ENCODE measurements at regions not wholly inside any gene's neighbourhood (a gene's known extent, or its start where the extent isn't known, plus 50 kb on each side); places are given as distances from the start of the nearest gene placed in this dataset.

GRCh38 chr13:30845297-30846214, 60.5 kb upstream of the MEDAG start:
- DNase-seq = no peak

- DNase-seq = no peak
Observed at GRCh38 chr13:30846311-30846710, 59.8 kb upstream of the MEDAG start.

- DNase-seq = no peak
Observed at GRCh38 chr13:30846866-30847265, 59.2 kb upstream of the MEDAG start.

DNA sequence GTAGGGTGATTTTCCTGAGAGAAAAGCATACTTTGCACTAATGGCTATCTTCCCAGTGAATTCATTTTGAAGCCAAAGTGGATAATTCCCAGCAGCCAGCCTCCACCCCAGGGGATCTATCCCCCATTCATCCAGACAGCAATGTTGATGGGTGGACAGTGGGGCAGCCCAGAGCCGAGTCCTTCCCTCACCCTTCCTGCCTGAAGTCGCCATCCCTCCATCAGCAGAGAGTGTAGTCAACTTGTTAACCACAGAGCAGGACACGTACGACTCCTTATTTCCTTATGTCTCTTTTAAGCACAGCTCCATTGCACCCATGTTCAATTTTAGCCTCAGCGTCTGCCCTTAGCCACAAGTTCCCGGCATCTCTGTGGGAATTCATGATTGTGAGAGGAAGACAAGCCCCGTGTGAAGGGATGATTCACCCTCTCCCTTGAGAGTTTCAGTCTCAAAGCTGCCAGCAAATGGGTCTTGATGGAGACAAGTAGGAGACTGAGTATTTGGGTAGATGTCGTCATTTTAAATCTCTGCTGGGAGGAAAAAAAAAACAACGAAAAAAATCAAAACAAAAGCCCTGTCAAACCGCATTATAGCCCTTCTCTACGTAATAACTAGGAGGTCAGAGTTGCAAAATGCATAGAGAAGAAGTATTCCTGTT, 58.3 kb upstream of the MEDAG start:
- DNase-seq = no peak

DNA sequence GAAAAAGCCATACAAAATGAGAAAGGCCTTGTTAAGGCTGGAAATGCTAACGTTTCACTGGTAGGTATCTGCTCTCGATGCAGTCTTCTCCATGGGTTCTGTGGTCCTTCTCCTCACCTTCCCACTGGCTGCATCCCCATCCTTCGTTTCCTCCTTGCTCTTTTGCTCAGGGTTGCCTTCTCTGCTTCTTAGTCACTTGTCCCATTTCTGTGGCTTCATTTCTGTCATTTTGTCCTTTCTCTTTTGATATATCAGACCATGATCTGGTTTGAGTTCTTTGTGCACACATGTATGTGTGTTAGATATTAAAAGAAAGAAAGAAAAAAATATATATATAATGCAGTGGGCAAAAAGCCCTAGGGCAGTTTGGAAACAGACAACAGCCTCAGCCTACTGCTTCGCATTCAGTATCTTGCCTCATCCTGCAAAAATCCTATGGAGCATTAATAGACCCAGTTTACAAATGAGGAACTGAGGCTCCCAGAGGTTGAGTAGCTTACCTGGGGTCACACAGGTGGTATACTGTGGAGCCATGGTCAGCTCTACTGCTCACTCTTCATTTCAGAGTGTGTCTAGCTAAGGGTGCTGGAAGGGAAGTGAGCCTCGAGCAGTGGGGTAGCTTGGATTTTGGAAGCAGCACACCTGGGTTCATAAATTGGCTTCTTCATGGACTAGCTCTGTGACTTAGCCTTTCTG, 57.6 kb upstream of the MEDAG start:
- no peak for DNase-seq

GRCh38 chr13:30849611-30850010, 56.5 kb upstream of the MEDAG start:
- no peak for DNase-seq

DNA sequence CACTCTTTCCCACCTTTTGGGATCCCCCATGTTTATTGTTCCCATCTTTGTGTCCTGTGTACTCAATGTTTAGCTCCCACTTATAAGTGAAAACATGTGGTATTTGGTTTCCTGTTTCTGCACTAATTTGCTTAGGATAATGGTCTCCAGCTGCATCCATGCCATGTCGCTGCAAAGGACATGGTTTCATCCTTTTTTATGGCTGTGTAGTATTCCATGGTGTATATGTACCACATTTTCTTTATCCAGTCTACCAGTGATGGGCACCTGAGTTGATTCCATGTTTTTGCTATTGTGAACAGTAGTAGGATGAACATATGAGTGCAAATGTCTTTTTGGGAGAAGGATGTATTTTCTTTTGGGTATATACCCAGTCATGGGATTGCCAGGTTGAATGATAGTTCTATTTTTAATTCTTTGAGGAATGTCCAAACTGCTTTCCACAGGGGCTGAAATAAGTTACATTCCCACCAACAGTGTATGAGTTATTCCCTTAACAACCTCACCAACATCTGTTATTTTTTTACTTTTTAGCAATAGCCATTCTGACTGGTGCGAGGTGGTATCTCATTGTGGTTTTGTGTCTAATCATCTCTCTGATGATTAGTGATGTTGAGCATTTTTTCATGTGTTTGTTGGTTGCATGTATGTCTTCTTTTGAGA, 55.7 kb upstream of the MEDAG start:
- DNase-seq = no peak

DNA sequence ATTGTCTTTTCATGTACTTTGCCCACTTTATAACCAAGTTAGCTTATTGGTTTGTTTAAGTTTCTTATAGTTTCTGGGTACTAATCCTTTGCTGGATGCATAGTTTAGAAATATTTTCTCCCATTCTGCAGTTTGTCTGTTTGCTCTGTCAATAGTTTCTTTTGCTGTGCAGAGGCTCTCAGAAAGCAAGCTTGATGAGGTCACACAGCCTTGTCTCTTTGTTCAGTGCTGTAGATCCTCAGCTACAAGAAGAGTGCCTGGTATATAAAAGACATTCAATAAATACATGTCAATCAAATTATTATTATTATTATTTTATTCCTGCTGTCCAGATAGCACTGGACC, 55.2 kb upstream of the MEDAG start:
- no peak for DNase-seq

DNA sequence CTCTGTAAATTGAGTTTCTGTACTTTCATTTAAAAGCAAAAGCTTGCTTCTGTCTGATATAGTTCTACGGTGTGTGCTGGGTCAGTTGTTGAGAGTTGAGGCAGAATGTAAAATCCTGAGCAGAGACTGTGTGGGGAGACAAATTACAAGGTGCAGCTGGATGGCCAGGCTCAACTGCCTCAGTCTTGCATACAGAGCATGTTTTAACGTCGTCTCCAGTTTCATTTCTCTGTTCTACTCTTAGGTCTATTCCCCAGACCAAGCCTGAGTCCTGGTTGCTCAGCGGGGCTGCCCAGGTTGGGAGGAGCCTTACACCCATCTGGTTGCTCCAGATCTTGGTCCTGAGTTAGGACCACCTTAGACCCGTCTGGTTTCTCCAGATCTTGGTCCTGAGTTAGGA, 54.4 kb upstream of the MEDAG start:
- DNase-seq = no peak

- no peak for DNase-seq
Observed at GRCh38 chr13:30855569-30855968, 50.5 kb upstream of the MEDAG start.

GRCh38 chr13:30856005-30856790, 49.9 kb upstream of the MEDAG start:
- no peak for DNase-seq
